Ectodermal cell (in vitro differentiated cells): ENCODE measurements at regions not wholly inside any gene's neighbourhood (a gene's known extent, or its start where the extent isn't known, plus 50 kb on each side); places are given as distances from the start of the nearest gene placed in this dataset.

Experiments
- H3K27ac ChIP-seq: 2 replicates; pipeline ENCODE4 v1.7.0; 2013; ENCODE audit warnings: mild to moderate bottlenecking, low read depth, low read length; ENCODE audit not compliant: insufficient read depth, poor library complexity, severe bottlenecking
- H3K27me3 ChIP-seq: 2 replicates; pipeline ENCODE4 v1.7.0; 2013; ENCODE audit warnings: mild to moderate bottlenecking, low read length; ENCODE audit not compliant: insufficient read depth, control insufficient read depth, poor library complexity, severe bottlenecking
- H3K36me3 ChIP-seq: one replicate; pipeline ENCODE4 v1.7.0; 2013; ENCODE audit warnings: low read length; ENCODE audit not compliant: control insufficient read depth, insufficient read depth
- H3K4me1 ChIP-seq: one replicate; pipeline ENCODE4 v1.7.0; 2013; ENCODE audit warnings: low read length; ENCODE audit not compliant: control insufficient read depth, insufficient read depth
- H3K4me3 ChIP-seq: 2 replicates; pipeline ENCODE4 v1.7.0; 2013; ENCODE audit warnings: low read depth, low read length, control low read depth; ENCODE audit not compliant: insufficient read depth
- H3K9me3 ChIP-seq: 2 replicates; pipeline ENCODE4 v1.7.0; 2013; ENCODE audit warnings: mild to moderate bottlenecking, low read length, moderate library complexity; ENCODE audit not compliant: control insufficient read depth
- WGBS, 2 experiments: methylation state at CpG; one replicate each; pipeline ENCODE4 v1.1.7; 2013; ENCODE audit warnings: missing lambda C conversion rate in 2 of 2; 5-methylcytosine and 5-hydroxymethylcytosine counted together

DNA sequence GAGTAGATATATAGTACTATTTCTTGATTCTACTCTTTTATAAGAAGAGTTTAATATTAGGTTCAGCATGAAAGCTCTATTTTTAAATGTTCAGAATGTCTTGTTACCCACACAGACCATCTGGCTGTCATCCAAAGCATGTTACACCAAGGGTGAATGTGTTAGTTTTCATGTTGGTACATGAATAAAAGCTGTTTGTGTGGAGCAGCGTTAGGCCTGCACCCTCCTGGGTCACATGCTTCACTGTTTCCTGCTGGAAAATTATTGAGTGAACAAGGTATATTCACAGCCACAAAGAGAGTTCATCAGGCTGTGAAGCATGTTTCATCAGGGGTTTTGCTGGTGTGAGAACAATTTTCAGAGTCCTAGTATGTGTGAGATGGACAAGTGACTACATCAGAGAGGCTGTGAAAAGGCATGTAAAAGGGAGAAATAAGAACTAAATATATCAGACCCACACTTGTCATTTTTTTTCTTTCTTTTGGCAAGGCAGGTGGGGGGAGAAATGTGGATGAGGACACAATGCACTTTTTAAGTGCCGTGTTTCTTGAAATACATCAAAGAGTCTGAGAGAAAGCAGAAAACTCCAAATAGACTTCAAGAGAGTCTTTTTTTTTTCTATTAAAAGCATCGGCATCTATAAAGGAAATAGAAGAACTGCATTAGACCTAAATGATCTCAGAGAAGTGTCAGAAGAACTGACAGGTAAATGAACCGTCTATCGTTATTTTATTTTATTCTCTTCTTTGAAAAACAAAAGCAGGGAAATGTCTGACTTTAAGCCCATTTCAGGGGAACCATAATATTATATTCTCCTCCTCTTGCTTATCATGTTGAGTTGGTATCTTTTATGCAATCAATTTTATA lies 2429.7 kb downstream of the PCDH7 start:
- H3K4me3 ChIP-seq, result no peak overlapping the region
- H3K27ac ChIP-seq, result no peak overlapping the region

GRCh38 chr4:33150525-33150910 lies 2430.3 kb downstream of the PCDH7 start:
- no peak overlapping the region for H3K27ac ChIP-seq
- no peaks in the 10 kb centered on the region for H3K36me3 ChIP-seq
- H3K4me3 ChIP-seq, result no peak overlapping the region
- no peaks in the 10 kb centered on the region for H3K27me3 ChIP-seq
- H3K9me3 ChIP-seq, result no peaks in the 10 kb centered on the region
- 94 to 100% methylated on average over 3 of the region's 3 CpGs for WGBS, 2 experiments
- no peaks in the 10 kb centered on the region for H3K4me1 ChIP-seq

More for the DNA sequence above, 2429.7 kb downstream of the PCDH7 start:
- WGBS, 2 experiments, result 90 to 95% methylated on average over 4 to 5 of the region's 5 CpGs
- H3K27me3 ChIP-seq, result no peaks in the 10 kb centered on the region
- no peaks in the 10 kb centered on the region for H3K4me1 ChIP-seq
- no peaks in the 10 kb centered on the region for H3K36me3 ChIP-seq
- no peaks in the 10 kb centered on the region for H3K9me3 ChIP-seq

DNA sequence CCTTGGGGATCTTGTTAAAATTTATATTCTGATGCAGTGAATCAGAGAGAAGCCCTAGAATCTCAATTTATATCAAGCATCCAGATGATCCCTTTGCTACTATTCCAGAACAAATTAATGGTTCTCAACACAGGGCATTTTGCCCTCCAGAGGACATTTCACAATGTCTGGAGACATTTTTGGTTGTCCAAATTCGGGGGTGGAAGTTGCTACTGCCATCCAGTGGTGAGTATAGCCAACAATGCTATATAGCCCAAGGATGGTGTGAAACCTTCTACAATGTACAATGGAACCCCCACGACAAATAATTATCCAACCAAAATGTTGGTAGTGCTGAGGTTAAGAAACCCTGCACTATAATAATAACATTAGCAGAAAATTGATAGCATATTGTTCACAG lies 2440.0 kb downstream of the PCDH7 start:
- no peak overlapping the region for H3K4me3 ChIP-seq
- 47 to 68% methylated on average over 2 of the region's 2 CpGs for WGBS, 2 experiments
- no peak overlapping the region for H3K27ac ChIP-seq
- no peaks in the 10 kb centered on the region for H3K4me1 ChIP-seq
- H3K9me3 ChIP-seq, result no peaks in the 10 kb centered on the region
- H3K36me3 ChIP-seq, result no peaks in the 10 kb centered on the region
- H3K27me3 ChIP-seq, result no peaks in the 10 kb centered on the region

- H3K27ac ChIP-seq, result no peak overlapping the region
- no peaks in the 10 kb centered on the region for H3K36me3 ChIP-seq
- no peaks in the 10 kb centered on the region for H3K4me1 ChIP-seq
- no peaks in the 10 kb centered on the region for H3K27me3 ChIP-seq
- 92 to 95% methylated on average over 4 of the region's 4 CpGs for WGBS, 2 experiments
- H3K4me3 ChIP-seq, result no peak overlapping the region
- no peaks in the 10 kb centered on the region for H3K9me3 ChIP-seq
Observed at GRCh38 chr4:33161202-33161601, 2441.0 kb downstream of the PCDH7 start.

DNA sequence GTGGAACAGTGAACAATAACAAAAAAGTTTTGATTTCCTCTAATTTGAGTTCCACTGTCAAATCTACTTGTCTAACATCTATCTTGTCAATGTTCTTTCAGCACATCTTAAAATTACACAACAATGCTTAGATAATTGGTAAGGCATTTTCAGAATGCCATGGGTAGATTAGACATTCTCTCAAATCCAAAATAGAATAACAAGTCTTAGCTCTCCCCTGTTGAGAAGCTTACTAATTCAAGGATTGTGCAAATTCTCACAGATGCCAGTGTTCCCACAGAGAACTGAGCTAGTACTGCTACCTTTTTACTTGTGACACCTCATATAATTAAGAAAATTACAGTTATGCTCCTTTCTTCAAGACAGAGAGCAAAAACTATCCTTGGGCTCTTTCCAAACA lies 2442.0 kb downstream of the PCDH7 start:
- no peaks in the 10 kb centered on the region for H3K36me3 ChIP-seq
- no peaks in the 10 kb centered on the region for H3K27me3 ChIP-seq
- no peak overlapping the region for H3K4me3 ChIP-seq
- H3K4me1 ChIP-seq, result no peaks in the 10 kb centered on the region
- H3K9me3 ChIP-seq, result no peaks in the 10 kb centered on the region
- H3K27ac ChIP-seq, result no peak overlapping the region

DNA sequence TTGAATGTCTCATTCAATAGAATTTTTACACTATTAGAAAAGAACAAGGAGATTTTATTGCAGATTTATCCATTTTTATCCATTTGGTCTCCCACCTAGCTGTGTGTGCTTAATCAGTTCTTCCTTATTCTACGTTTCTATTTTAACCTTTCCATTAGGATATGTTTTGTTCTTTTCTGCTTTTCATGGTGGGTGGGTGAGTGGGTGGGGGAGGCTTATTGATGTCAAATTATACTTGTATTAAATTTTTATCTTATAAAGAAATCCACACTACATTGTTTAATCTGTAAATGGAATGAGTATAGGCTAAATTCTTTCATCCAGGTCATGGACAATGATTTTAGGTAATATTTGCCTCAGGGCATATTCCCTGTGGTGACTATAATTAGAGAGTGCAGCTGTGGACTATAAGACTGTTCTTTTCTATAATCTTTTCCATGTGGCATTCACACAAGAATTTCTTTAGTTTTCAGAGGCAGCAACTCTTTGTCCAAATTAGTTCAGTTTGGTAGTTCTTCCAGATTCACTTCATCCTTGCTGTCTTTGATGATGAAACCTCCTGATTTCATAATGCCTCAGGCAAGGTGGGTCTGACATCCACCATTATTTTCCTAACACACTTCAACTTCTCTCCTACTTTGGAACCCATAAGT lies 2451.8 kb downstream of the PCDH7 start:
- H3K4me3 ChIP-seq, result no peak overlapping the region
- H3K9me3 ChIP-seq, result no peaks in the 10 kb centered on the region
- no peaks in the 10 kb centered on the region for H3K27me3 ChIP-seq
- no peaks in the 10 kb centered on the region for H3K36me3 ChIP-seq
- H3K27ac ChIP-seq, result no peak overlapping the region
- WGBS, 2 experiments, result 86% methylated on average over 1 of the region's 1 CpG; no CpG with 5 or more reads in 1 of the 2 experiments
- no peaks in the 10 kb centered on the region for H3K4me1 ChIP-seq

DNA sequence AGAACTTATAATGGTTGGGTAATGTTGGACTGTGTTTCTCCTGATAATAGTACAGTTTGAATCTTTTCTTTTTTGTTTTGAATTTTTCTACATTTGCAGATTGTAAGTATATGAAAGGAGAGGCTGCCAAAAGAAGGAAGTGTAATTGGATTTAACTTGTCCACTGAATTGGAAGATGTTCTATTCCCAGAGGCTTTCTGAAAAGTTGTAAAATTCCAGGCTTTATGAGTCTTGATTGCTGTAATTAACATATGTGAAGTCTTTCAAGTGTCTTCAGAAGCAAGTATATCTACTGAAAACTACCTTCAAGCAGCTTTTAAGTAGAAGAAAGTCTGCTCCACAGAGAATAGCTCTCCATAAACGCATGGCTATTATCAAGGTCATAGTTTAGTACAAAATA lies 2456.4 kb downstream of the PCDH7 start:
- no peaks in the 10 kb centered on the region for H3K27me3 ChIP-seq
- no peak overlapping the region for H3K4me3 ChIP-seq
- 100% methylated on average over 1 of the region's 1 CpG; no CpG with 5 or more reads in 1 of the 2 experiments for WGBS, 2 experiments
- no peaks in the 10 kb centered on the region for H3K36me3 ChIP-seq
- H3K4me1 ChIP-seq, result no peaks in the 10 kb centered on the region
- H3K9me3 ChIP-seq, result no peaks in the 10 kb centered on the region
- no peak overlapping the region for H3K27ac ChIP-seq

DNA sequence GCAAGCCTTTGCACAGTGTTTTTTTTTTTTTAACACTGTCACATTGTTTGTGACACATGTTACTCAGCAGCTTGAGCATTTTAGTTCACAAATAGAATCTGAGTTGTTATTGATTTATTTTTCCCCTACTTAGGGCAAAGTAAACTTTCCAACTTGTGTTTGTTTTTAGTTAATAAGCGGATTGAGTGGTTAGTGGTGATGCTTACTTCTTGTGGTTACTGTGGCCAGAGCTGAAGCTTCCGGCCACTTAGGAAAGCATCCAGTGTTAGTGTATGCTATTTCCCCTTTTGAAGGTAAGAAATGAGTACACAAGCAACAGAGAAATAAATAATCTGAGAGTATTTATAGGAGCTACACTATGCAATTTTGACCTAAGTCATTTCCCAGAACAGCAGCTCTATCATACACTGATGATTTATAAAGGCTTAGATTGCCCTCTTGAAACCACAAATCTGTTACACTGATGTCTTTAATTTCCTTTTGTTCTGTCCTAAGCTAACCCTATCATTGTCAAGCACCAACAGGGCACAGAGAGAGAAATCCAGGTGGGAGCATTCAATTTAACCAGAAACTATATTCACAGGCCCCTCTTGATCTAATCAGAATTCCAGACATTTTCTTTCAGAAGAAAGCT lies 2464.6 kb downstream of the PCDH7 start:
- Histone ChIP-seq H3K36me3 (no peaks in the 10 kb centered on the region), H3K9me3 (no peaks in the 10 kb centered on the region), H3K27me3 (no peaks in the 10 kb centered on the region), H3K27ac (no peak overlapping the region), H3K4me1 (no peaks in the 10 kb centered on the region), H3K4me3 (no peak overlapping the region)
- WGBS, 2 experiments, result 92 to 100% methylated on average over 2 of the region's 2 CpGs

DNA sequence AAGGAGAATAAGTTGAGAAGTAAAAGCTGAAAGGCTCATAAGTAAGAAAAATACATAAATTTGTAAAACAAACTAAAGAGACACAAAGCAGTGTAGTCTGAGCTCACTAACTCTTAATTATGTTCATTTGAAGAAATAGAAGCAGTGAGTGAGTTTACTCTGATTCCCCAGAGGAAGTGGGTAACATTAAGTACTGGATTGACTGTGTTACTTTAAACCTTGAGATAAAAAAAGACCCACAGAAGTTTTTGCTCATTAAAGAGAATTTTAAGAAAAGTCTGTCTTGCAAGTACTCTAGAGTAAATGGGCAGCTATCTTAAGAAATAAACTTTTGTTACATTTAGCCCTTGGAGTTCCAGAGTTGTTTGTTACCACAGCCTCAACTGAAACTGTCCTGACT lies 2466.9 kb downstream of the PCDH7 start:
- Histone ChIP-seq H3K4me1 (no peaks in the 10 kb centered on the region), H3K27ac (no peak overlapping the region), H3K4me3 (no peak overlapping the region), H3K36me3 (no peaks in the 10 kb centered on the region), H3K27me3 (no peaks in the 10 kb centered on the region), H3K9me3 (no peaks in the 10 kb centered on the region)

DNA sequence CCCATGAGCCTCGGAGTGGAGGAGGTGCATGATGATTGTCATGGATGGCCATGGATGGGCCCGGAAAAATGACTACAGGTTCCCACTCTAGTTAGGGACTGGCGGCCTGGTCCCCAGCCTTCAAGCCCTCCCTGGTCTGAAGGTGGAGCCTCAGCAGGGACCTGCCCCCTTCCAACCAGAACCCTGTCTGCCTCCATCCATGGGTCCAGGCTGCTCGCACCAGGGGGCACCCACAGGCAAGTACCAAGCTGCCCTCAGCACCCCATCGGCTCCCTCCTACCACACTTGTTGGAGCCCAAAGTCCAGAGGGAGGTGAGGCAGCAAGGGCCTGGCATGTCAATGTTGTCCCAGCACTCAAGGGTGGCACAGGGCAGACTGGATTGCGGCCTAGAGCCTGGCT lies 2468.6 kb downstream of the PCDH7 start:
- WGBS, 2 experiments, result 85% methylated on average over 6 of the region's 6 CpGs
- Histone ChIP-seq H3K4me1 (no peaks in the 10 kb centered on the region), H3K4me3 (no peak overlapping the region), H3K27ac (no peak overlapping the region), H3K36me3 (no peaks in the 10 kb centered on the region), H3K27me3 (no peaks in the 10 kb centered on the region), H3K9me3 (no peaks in the 10 kb centered on the region)
